ENCODE measurements at regions not wholly inside any gene's neighbourhood (a gene's known extent, or its start where the extent isn't known, plus 50 kb on each side); places are given as distances from the start of the nearest gene placed in this dataset.

DNA sequence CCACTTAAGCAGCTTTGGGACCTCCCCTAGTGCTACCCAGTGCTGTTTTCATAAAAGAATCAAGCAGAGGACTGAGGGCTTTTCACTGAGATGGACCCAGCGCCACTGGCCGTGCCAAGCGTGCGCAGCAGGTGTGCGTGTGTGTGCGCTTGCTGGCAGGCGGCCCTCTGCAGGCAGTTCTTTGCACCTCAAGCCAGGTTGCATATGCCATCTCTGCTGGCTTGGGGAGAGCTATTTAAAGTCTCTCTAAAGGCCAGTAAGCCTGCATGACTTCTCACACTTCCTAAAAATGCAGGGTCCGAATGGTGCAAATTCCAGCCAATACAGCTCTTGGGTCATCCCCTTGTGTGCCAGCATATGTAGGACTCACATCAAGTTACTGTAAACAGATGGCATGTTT is 255.5 kb downstream of the RNF152 start:
- TF ChIP-seq POLR2A (IDR thresholded peaks at IDR 0.05): no peak
- TF ChIP-seq, protein P1, sequence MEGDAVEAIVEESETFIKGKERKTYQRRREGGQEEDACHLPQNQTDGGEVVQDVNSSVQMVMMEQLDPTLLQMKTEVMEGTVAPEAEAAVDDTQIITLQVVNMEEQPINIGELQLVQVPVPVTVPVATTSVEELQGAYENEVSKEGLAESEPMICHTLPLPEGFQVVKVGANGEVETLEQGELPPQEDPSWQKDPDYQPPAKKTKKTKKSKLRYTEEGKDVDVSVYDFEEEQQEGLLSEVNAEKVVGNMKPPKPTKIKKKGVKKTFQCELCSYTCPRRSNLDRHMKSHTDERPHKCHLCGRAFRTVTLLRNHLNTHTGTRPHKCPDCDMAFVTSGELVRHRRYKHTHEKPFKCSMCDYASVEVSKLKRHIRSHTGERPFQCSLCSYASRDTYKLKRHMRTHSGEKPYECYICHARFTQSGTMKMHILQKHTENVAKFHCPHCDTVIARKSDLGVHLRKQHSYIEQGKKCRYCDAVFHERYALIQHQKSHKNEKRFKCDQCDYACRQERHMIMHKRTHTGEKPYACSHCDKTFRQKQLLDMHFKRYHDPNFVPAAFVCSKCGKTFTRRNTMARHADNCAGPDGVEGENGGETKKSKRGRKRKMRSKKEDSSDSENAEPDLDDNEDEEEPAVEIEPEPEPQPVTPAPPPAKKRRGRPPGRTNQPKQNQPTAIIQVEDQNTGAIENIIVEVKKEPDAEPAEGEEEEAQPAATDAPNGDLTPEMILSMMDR (IDR thresholded peaks at IDR 0.05): no peak
- no peak for TF ChIP-seq EP300 (IDR thresholded peaks at IDR 0.05)
